Smooth muscle cell (in vitro differentiated cells): ENCODE measurements at regions not wholly inside any gene's neighbourhood (a gene's known extent, or its start where the extent isn't known, plus 50 kb on each side); places are given as distances from the start of the nearest gene placed in this dataset.
"Not testable (repeated sequence)": the region's sequence is repeated elsewhere in the genome, so short reads cannot be mapped to it uniquely, and the experiment has no call there.

Source experiments
- DNase-seq: peaks from one replicate; lab custom pipeline; 2025; ENCODE audit not compliant: unreplicated experiment; lab: John Stamatoyannopoulos, UW
- H2AFZ ChIP-seq: fragments of 200-600 bp; sonication (generic); 2 replicates; pipeline ENCODE4 v1.6.0; 2016; ENCODE audit warnings: antibody characterized with exemption, low read depth, mild to moderate bottlenecking
- H3F3A ChIP-seq: fragments of 200-600 bp; sonication (generic); 2 replicates; pipeline ENCODE4 v1.6.0; 2017; ENCODE audit warnings: antibody characterized with exemption, low read depth
- H3K27ac ChIP-seq: fragments of 200-600 bp; sonication (generic); 2 replicates; pipeline ENCODE4 v1.5.1; 2016; ENCODE audit warnings: low read depth, mild to moderate bottlenecking
- H3K27me3 ChIP-seq: fragments of 200-600 bp; sonication (generic); 2 replicates; pipeline ENCODE4 v1.6.1; 2016; ENCODE audit warnings: low read depth, mild to moderate bottlenecking
- H3K36me3 ChIP-seq: fragments of 200-600 bp; sonication (generic); 2 replicates; pipeline ENCODE4 v1.5.1; 2016; ENCODE audit warnings: low read depth
- H3K4me1 ChIP-seq: fragments of 200-600 bp; sonication (generic); 2 replicates; pipeline ENCODE4 v1.5.1; 2016; ENCODE audit warnings: low read depth
- H3K4me2 ChIP-seq: fragments of 200-600 bp; sonication (generic); 2 replicates; pipeline ENCODE4 v1.6.0; 2016; ENCODE audit warnings: mild to moderate bottlenecking
- H3K4me3 ChIP-seq: fragments of 200-600 bp; sonication (generic); 2 replicates; pipeline ENCODE4 v1.5.1; 2016; ENCODE audit warnings: mild to moderate bottlenecking
- H3K79me2 ChIP-seq: fragments of 200-600 bp; sonication (generic); 2 replicates; pipeline ENCODE4 v1.6.0; 2016; ENCODE audit warnings: low read depth, mild to moderate bottlenecking
- H3K9ac ChIP-seq: fragments of 200-600 bp; sonication (generic); 2 replicates; pipeline ENCODE4 v1.6.0; 2016; ENCODE audit warnings: low read depth
- H3K9me3 ChIP-seq: fragments of 200-600 bp; sonication (generic); replicated peaks from 2 replicates; pipeline ENCODE4 v1.5.1; 2016; ENCODE audit warnings: low read depth
- H4K20me1 ChIP-seq: fragments of 200-600 bp; sonication (generic); 2 replicates; pipeline ENCODE4 v1.6.0; 2016; ENCODE audit warnings: low read depth
- WGBS: methylation state at CpG from one replicate; pipeline ENCODE4 v1.1.7; 2016; ENCODE audit warnings: low lambda C conversion rate; 5-methylcytosine and 5-hydroxymethylcytosine counted together
- TF ChIP-seq, protein P1 (sequence below): fragments of 200-600 bp; sonication (generic); IDR thresholded peaks from 2 replicates; pipeline ENCODE4 v1.5.1; 2017; ENCODE audit warnings: borderline replicate concordance, mild to moderate bottlenecking, antibody characterized with exemption; ENCODE audit not compliant: insufficient read depth, poor library complexity, severe bottlenecking

DNA sequence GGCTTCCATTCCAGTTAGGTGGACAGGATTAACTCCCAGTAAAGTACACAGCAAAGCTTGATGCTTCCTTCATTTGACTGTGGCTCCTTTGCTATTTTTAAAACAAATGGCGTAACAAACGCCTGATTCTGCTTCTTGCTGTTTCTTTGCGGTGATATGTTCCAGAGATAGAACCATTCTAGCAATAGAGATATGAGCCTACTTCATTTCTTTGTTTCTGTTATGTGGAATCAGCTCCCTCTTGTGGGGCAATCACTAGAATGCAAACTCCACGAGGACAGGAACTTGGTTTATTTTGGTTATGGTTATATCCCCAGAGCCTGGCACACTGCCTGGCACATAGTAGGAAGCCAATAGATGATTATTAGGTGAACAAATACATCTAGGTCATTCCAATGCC is 122.6 kb upstream of the SLC6A11 start:
- Histone ChIP-seq H3K27ac (no peak overlapping the region), H3K36me3 (no peaks in the 10 kb centered on the region), H3F3A (no peaks in the 10 kb centered on the region), H3K27me3 (peaks cover 7% of the 10 kb centered on the region), H3K9me3 (no peaks in the 10 kb centered on the region), H3K79me2 (no peaks in the 10 kb centered on the region), H4K20me1 (no peaks in the 10 kb centered on the region), H3K4me2 (no peak overlapping the region), H3K4me3 (no peak overlapping the region), H2AFZ (no peak overlapping the region), H3K4me1 (no peaks in the 10 kb centered on the region), H3K9ac (no peak overlapping the region)
- TF ChIP-seq, protein P1, sequence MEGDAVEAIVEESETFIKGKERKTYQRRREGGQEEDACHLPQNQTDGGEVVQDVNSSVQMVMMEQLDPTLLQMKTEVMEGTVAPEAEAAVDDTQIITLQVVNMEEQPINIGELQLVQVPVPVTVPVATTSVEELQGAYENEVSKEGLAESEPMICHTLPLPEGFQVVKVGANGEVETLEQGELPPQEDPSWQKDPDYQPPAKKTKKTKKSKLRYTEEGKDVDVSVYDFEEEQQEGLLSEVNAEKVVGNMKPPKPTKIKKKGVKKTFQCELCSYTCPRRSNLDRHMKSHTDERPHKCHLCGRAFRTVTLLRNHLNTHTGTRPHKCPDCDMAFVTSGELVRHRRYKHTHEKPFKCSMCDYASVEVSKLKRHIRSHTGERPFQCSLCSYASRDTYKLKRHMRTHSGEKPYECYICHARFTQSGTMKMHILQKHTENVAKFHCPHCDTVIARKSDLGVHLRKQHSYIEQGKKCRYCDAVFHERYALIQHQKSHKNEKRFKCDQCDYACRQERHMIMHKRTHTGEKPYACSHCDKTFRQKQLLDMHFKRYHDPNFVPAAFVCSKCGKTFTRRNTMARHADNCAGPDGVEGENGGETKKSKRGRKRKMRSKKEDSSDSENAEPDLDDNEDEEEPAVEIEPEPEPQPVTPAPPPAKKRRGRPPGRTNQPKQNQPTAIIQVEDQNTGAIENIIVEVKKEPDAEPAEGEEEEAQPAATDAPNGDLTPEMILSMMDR, result no peak
- 71% methylated on average over 4 of the region's 4 CpGs for WGBS
- no peak for DNase-seq

DNA sequence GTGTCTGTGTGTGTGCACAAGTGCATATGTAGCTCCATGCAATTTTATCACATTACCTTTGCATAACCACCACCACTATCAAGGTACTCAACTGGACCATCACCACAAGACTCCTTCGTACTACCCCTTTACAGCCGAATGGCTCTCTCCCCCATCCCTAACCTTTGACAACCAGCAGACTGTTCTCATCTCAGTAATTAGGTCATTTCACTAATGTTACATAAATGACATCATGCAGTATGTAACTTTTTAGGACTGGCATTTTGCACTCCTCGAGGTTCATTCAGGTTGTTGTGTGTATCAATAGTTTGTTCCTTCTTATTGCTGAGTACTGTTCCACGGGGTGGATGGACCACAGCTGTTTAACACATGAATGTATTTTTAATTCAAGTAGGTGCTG is 121.8 kb upstream of the SLC6A11 start:
- TF ChIP-seq, protein P1, result no peak
- Histone ChIP-seq H3K27ac (no peak overlapping the region), H3F3A (no peaks in the 10 kb centered on the region), H3K4me2 (no peak overlapping the region), H2AFZ (no peak overlapping the region), H3K36me3 (no peaks in the 10 kb centered on the region), H3K9ac (no peak overlapping the region), H3K27me3 (peaks cover 7% of the 10 kb centered on the region), H3K4me1 (no peaks in the 10 kb centered on the region), H3K79me2 (no peaks in the 10 kb centered on the region), H4K20me1 (no peaks in the 10 kb centered on the region), H3K9me3 (no peaks in the 10 kb centered on the region), H3K4me3 (no peak overlapping the region)
- no peak for DNase-seq
- 83% methylated on average over 4 of the region's 4 CpGs for WGBS

DNA sequence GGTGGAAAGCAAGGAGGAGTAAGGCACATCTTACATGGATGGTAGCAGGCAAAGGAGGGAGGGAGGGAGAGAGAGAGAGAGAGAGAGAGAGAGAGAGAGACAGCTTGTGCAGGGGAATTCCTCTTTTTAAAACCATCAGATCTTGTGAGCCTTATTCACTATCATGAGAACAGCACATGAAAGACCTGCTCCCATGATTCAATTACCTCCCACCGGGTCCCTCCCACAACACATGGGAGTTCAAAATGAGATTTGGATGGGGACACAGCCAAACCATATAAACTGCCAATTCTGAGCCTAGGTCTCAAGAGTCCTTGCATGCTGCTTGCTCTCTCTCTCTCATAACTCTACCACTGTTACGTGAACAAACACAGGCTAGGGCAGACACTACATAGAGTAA is 120.8 kb upstream of the SLC6A11 start:
- not testable (repeated sequence) for H3K27me3 ChIP-seq, H2AFZ ChIP-seq, H3K9ac ChIP-seq, H3K9me3 ChIP-seq, H3K27ac ChIP-seq, DNase-seq, H4K20me1 ChIP-seq, H3F3A ChIP-seq, H3K4me1 ChIP-seq, H3K36me3 ChIP-seq, H3K4me3 ChIP-seq, H3K79me2 ChIP-seq, H3K4me2 ChIP-seq
- 78% methylated on average over 2 of the region's 2 CpGs for WGBS

DNA sequence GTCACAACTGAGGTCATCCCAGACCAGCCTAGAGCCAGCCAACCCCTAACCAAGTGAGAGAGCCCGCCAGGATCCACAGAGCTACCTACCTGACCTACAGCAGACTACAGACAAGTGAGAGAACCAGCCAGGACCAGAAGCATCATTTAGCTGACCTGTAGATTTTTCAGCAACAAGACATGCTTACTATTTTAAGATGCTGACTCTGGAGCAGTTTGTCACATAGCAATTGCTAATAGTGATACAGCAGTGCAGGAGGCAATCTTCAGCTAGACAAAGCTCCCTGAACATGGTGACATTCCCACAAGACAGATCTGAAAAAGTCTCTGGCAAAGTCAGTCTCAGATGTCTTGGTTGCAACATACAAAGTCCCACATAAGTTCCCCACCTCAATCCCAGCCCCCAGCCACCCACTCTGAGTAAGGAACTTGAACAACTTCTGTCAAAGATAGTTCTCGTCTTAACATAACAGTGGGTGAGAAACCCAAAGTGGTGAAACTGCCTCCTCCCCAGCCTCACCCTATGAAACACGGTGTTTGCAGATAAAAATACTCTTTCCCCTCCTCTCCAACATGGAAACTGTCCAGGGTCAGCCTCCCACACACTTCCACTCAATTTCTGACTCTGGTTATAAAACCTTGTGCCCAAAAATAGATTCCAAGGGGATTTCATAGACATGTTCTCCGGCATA is 120.3 kb upstream of the SLC6A11 start:
- no peak overlapping the region for H3K9ac ChIP-seq
- H2AFZ ChIP-seq, result no peak overlapping the region
- no peaks in the 10 kb centered on the region for H3K9me3 ChIP-seq
- no peak overlapping the region for H3K27ac ChIP-seq
- no peaks in the 10 kb centered on the region for H3K36me3 ChIP-seq
- H3K27me3 ChIP-seq, result peaks cover 9% of the 10 kb centered on the region
- no peak for DNase-seq
- H4K20me1 ChIP-seq, result no peaks in the 10 kb centered on the region
- no peaks in the 10 kb centered on the region for H3K79me2 ChIP-seq
- TF ChIP-seq, protein P1, result no peak
- no peak overlapping the region for H3K4me2 ChIP-seq
- no peaks in the 10 kb centered on the region for H3K4me1 ChIP-seq
- 54% methylated on average over 4 of the region's 4 CpGs for WGBS
- H3F3A ChIP-seq, result no peaks in the 10 kb centered on the region
- no peak overlapping the region for H3K4me3 ChIP-seq
